K562 (cell line): ENCODE measurements at regions not wholly inside any gene's neighbourhood (a gene's known extent, or its start where the extent isn't known, plus 50 kb on each side); places are given as distances from the start of the nearest gene placed in this dataset.

Experiments
- ATAC-seq: fragments of 200-7000 bp; cut with Tn5 transposase; 3 replicates; pipeline ENCODE4 v1.9.1; 2020; ENCODE audit warnings: moderate library complexity
- BruUV-seq: library from RNA; stranded (reverse); fragments of 400-500 nt; replicated peaks from 2 replicates; lab custom pipeline; 2021; lab: Mats Ljungman, UMichigan
- CTCF ChIA-PET: fragments of 300-600 bp; formaldehyde crosslinking; extraction: SDS; loops from one replicate; lab custom pipeline; 2021; ENCODE audit warnings: low intra/inter-chr PET ratio; lab: Yijun Ruan, JAX
- POLR2A ChIA-PET: fragments of 300-600, 350-650 bp; sonication (Branson Sonifier 250); formaldehyde crosslinking; extraction: SDS; loops from one replicate; lab custom pipeline; 2021; ENCODE audit warnings: antibody characterized with exemption, inconsistent platforms; lab: Yijun Ruan, JAX
- DNase-seq, 4 experiments: peaks; one replicate each; pipeline versions ENCODE4 v3.0.0 to v3.0.0-alpha.2; 2011 to 2018; ENCODE audit warnings: low spot score in 3 of 4, mixed read lengths in 3 of 4; ENCODE audit errors: extremely low read depth in 1 of 4
- FAIRE-seq: peaks from 2 replicates; lab custom pipeline; 2011; peaks lifted over from hg19 to GRCh38; lab: Jason Lieb, UNC
- H2AFZ ChIP-seq: 2 replicates; pipeline ENCODE4 v1.6.0; 2011; ENCODE audit warnings: low read depth, low read length, control low read depth, inconsistent platforms
- H3K27ac ChIP-seq: fragments of 200-600 bp; 3 replicates; pipeline ENCODE4 v1.8.0; 2011; ENCODE audit warnings: low read depth, mild to moderate bottlenecking, control low read depth, inconsistent platforms, low read length, moderate library complexity, mixed read lengths; ENCODE audit errors: extremely low read depth
- H3K27me3 ChIP-seq, 2 experiments: fragments of 300-600 bp in 1 of 2; 2 replicates in 1 of 2; 3 replicates in 1 of 2; pipeline versions ENCODE4 v1.6.0 to v1.8.0; 2011; ENCODE audit warnings: inconsistent platforms in 2 of 2, low read length in 2 of 2, mild to moderate bottlenecking in 1 of 2, mixed read lengths in 1 of 2, moderate library complexity in 1 of 2; ENCODE audit not compliant: control insufficient read depth in 2 of 2, insufficient read depth in 2 of 2
- H3K36me3 ChIP-seq: fragments of 300-600 bp; 3 replicates; pipeline ENCODE4 v1.8.0; 2011; ENCODE audit warnings: mild to moderate bottlenecking, low read length, inconsistent platforms; ENCODE audit not compliant: control insufficient read depth, insufficient read depth
- H3K4me1 ChIP-seq, 2 experiments: fragments of 200-600 bp in 1 of 2; replicated peaks in 1 of 2; 2 replicates in 1 of 2; 3 replicates in 1 of 2; pipeline versions ENCODE4 v1.5.1 to v1.8.0; 2011; ENCODE audit warnings: inconsistent platforms in 2 of 2, low read length in 2 of 2, mild to moderate bottlenecking in 1 of 2, mixed read lengths in 1 of 2, moderate library complexity in 1 of 2; ENCODE audit not compliant: control insufficient read depth in 2 of 2, insufficient read depth in 2 of 2
- H3K4me2 ChIP-seq: 2 replicates; pipeline ENCODE4 v1.6.1; 2011; ENCODE audit warnings: low read length, control low read depth, inconsistent platforms, mixed read lengths; ENCODE audit not compliant: insufficient read depth
- H3K4me3 ChIP-seq: fragments of 200-600 bp; sonication (generic), shearing (Covaris generic); 2 replicates; pipeline ENCODE4 v1.5.1; 2016; ENCODE audit warnings: control low read depth, inconsistent platforms
- H3K79me2 ChIP-seq: fragments of 200-600 bp; 3 replicates; pipeline ENCODE4 v1.8.0; 2011; ENCODE audit warnings: low read length, inconsistent platforms; ENCODE audit not compliant: control insufficient read depth, insufficient read depth
- H3K9ac ChIP-seq, 2 experiments: 2 replicates each; pipeline versions ENCODE4 v1.6.0 to v1.6.1; 2011; ENCODE audit warnings: low read depth in 2 of 2, low read length in 2 of 2, control low read depth in 1 of 2, inconsistent platforms in 1 of 2, mild to moderate bottlenecking in 1 of 2, mixed read lengths in 1 of 2; ENCODE audit not compliant: insufficient read depth in 1 of 2
- H3K9me1 ChIP-seq: one replicate; pipeline ENCODE4 v1.6.0; 2011; ENCODE audit warnings: inconsistent platforms, mild to moderate bottlenecking, low read length, moderate library complexity; ENCODE audit not compliant: control insufficient read depth, insufficient read depth
- H3K9me3 ChIP-seq: replicated peaks from 2 replicates; pipeline ENCODE4 v1.5.1; 2011; ENCODE audit warnings: low read depth, low read length, inconsistent platforms; ENCODE audit not compliant: control insufficient read depth, insufficient read depth
- H4K20me1 ChIP-seq: replicated peaks from 2 replicates; pipeline ENCODE4 v1.6.1; 2011; ENCODE audit warnings: low read length, inconsistent platforms, mixed read lengths; ENCODE audit not compliant: control insufficient read depth, insufficient read depth
- ARID1B ChIP-seq: fragments of 450-650 bp; IDR thresholded peaks from 2 replicates; pipeline ENCODE4 v1.6.1; 2016; ENCODE audit warnings: antibody characterized with exemption, mild to moderate bottlenecking, inconsistent platforms
- COPS2 ChIP-seq: fragments of 450-650 bp; conservative IDR thresholded peaks from 2 replicates; pipeline ENCODE4 v1.6.1; 2016; ENCODE audit warnings: mild to moderate bottlenecking, moderate library complexity
- CREM ChIP-seq: IDR thresholded peaks from 2 replicates; pipeline ENCODE4 v1.6.1; 2014; ENCODE audit warnings: antibody characterized with exemption, low read depth
- ESRRB ChIP-seq: fragments of 250-450 bp; sonication (Bioruptor Pico); IDR thresholded peaks from 2 replicates; pipeline ENCODE4 v1.5.0; 2020; ENCODE audit warnings: mild to moderate bottlenecking, moderate library complexity, borderline replicate concordance
- ETV6 ChIP-seq, 3 experiments: fragments of 150-350 bp in 1 of 3; sonication (generic) in 1 of 3; formaldehyde crosslinking in 1 of 3; IDR thresholded peaks; 2 replicates each; pipeline versions ENCODE4 v1.6.1 to v1.8.0; 2014 to 2022; ENCODE audit warnings: borderline replicate concordance in 2 of 3, low read depth in 2 of 3, antibody characterized with exemption in 1 of 3, low read length in 1 of 3, mild to moderate bottlenecking in 1 of 3, missing genetic modification reagents in 1 of 3
- EZH2 ChIP-seq: IDR thresholded peaks from 2 replicates; pipeline ENCODE4 v1.6.1; 2012; ENCODE audit warnings: low read depth, mild to moderate bottlenecking, inconsistent platforms, low read length, borderline replicate concordance
- GTF2A2 ChIP-seq: IDR thresholded peaks from 2 replicates; pipeline ENCODE4 v1.6.1; 2016; ENCODE audit warnings: mild to moderate bottlenecking, missing genetic modification characterization, missing compliant biosample characterization
- ILK ChIP-seq: fragments of 450-650 bp; IDR thresholded peaks from 2 replicates; pipeline ENCODE4 v1.6.1; 2016; ENCODE audit warnings: missing genetic modification characterization, low read depth, mild to moderate bottlenecking, missing compliant biosample characterization, moderate library complexity, borderline replicate concordance
- PHB ChIP-seq: fragments of 250-450 bp; sonication (Bioruptor Pico); IDR thresholded peaks from 2 replicates; pipeline ENCODE4 v1.5.0; 2021
- SIX5 ChIP-seq, 2 experiments: IDR thresholded peaks; 2 replicates each; pipeline ENCODE4 v1.6.1; 2011; ENCODE audit warnings: low read length in 2 of 2, borderline replicate concordance in 1 of 2, low read depth in 1 of 2, mild to moderate bottlenecking in 1 of 2, moderate library complexity in 1 of 2; ENCODE audit not compliant: insufficient read depth in 1 of 2
- XRCC4 ChIP-seq: IDR thresholded peaks from one replicate; pipeline ENCODE4 v1.6.1; 2011; ENCODE audit not compliant: insufficient read depth, insufficient read length; ENCODE audit errors: extremely low read depth
- ZFP1 ChIP-seq: fragments of 450-650 bp; formaldehyde crosslinking; IDR thresholded peaks from 2 replicates; pipeline ENCODE4 v1.4.0; 2020; ENCODE audit warnings: mild to moderate bottlenecking, mixed read lengths
- ZNF764 ChIP-seq: fragments of 250-450 bp; sonication (Bioruptor Pico); IDR thresholded peaks from 2 replicates; pipeline ENCODE4 v1.4.0; 2020; ENCODE audit warnings: low read depth, mild to moderate bottlenecking, moderate library complexity
- WGBS: fragments of 100-300 bp; shearing (Covaris generic); methylation state at CpG from one replicate; pipeline ENCODE4 v1.1.6; 2016; ENCODE audit warnings: low coverage, mixed read lengths; ENCODE audit not compliant: insufficient coverage; ENCODE audit errors: missing lambda C conversion rate; 5-methylcytosine and 5-hydroxymethylcytosine counted together
- in situ Hi-C: fragments of 300-500 bp; cut with MboI; formaldehyde crosslinking; loops from 4 replicates; pipeline ENCODE4 v1.15.0; 2018; ENCODE audit warnings: inconsistent platforms, mixed read lengths
- intact Hi-C: fragments of 100-400 bp; cut with micrococcal nuclease; formaldehyde crosslinking; loops from 2 replicates; pipeline ENCODE4 v1.14.2; 2022
- TF ChIP-seq, protein P1 (sequence below): fragments of 150-350 bp; conservative IDR thresholded peaks from 2 replicates; pipeline ENCODE4 v1.6.1; 2014; ENCODE audit warnings: low read length
- TF ChIP-seq, protein P2 (sequence below): fragments of 250-450 bp; sonication (Bioruptor Pico); IDR thresholded peaks from 2 replicates; pipeline ENCODE4 v1.5.1; 2021; ENCODE audit warnings: mild to moderate bottlenecking
- TF ChIP-seq, protein P3 (sequence below): IDR thresholded peaks from 3 replicates; pipeline ENCODE4 v1.6.1; 2011; ENCODE audit warnings: borderline replicate concordance, mild to moderate bottlenecking; ENCODE audit not compliant: insufficient read length, insufficient read depth

DNA sequence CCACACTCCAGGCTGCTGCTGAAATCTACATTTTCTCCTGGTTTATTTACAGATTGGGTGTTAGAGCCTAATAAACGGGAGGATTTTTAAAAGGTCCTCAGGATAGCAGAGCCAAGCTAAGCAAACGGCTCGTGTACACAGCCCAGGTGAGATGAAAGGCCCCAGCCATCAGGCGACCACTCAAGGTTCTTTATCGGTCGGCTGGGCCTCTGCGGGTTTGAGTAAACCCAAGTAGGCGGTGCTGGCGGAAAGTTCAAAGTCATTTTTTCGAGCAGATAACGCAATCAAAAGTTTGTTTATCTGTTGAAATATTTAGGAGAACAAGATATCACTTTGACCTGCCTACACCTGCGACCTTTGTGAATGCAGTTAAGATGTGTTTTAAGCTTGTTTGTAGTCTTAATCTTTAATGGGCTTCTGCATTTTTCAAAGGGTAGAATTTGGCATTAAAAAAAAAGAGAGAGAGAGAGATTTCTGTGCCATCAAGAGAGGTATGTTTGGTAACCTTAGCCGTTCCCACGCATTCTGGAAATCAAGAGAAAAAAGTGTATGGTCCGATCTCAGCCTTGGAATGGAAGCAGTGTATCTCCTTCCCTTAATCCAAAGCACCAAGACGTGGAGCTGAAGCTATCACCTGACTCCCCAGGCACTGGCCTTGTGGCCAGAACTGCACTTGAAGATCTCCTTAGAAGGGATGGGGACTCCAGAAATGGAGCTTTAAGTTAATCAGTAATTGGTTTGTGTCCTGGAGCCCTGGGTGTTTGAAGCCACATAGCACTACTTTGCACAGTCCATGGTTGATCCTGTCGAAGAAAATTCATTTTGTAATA lies 301.7 kb upstream of the IRX5 start:
- DNase-seq = no peak
- POLR2A ChIA-PET = no interaction called here
- Histone ChIP-seq H3K9me1 (no peaks in the 10 kb centered on the region), H3K9me3 (no peaks in the 10 kb centered on the region), H3K4me2 (no peak overlapping the region), H3K4me3 (no peak overlapping the region), H3K27me3 (peaks cover 0 to 11% of the 10 kb centered on the region in 2 experiments; a peak in 2 of 5 replicates), H3K79me2 (no peaks in the 10 kb centered on the region), H4K20me1 (no peaks in the 10 kb centered on the region), H2AFZ (no peak overlapping the region), H3K27ac (no peak overlapping the region), H3K4me1 (no peaks in the 10 kb centered on the region), H3K9ac (no peak overlapping the region), H3K36me3 (no peaks in the 10 kb centered on the region)
- intact Hi-C loops (no loop called here), in situ Hi-C loops (no loop called here)
- CTCF ChIA-PET = no interaction called here
- FAIRE-seq = no peak
- ATAC-seq = no peak
- no TSS peak for BruUV-seq
- under 1% methylated on average over 16 of the region's 17 CpGs for WGBS
- TF ChIP-seq ILK = no peak
- TF ChIP-seq GTF2A2 (tag) = no peak
- no peak for TF ChIP-seq ARID1B
- TF ChIP-seq ESRRB (CRISPR knock-in tag) = no peak
- TF ChIP-seq, protein P1, sequence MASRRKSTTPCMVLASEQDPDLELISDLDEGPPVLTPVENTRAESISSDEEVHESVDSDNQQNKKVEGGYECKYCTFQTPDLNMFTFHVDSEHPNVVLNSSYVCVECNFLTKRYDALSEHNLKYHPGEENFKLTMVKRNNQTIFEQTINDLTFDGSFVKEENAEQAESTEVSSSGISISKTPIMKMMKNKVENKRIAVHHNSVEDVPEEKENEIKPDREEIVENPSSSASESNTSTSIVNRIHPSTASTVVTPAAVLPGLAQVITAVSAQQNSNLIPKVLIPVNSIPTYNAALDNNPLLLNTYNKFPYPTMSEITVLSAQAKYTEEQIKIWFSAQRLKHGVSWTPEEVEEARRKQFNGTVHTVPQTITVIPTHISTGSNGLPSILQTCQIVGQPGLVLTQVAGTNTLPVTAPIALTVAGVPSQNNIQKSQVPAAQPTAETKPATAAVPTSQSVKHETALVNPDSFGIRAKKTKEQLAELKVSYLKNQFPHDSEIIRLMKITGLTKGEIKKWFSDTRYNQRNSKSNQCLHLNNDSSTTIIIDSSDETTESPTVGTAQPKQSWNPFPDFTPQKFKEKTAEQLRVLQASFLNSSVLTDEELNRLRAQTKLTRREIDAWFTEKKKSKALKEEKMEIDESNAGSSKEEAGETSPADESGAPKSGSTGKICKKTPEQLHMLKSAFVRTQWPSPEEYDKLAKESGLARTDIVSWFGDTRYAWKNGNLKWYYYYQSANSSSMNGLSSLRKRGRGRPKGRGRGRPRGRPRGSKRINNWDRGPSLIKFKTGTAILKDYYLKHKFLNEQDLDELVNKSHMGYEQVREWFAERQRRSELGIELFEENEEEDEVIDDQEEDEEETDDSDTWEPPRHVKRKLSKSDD = no peak
- TF ChIP-seq XRCC4 = no peak
- TF ChIP-seq EZH2 = no peak
- no peak for TF ChIP-seq CREM
- TF ChIP-seq ZNF764 = no peak
- TF ChIP-seq PHB (CRISPR knock-in tag) = no peak
- TF ChIP-seq, protein P2, sequence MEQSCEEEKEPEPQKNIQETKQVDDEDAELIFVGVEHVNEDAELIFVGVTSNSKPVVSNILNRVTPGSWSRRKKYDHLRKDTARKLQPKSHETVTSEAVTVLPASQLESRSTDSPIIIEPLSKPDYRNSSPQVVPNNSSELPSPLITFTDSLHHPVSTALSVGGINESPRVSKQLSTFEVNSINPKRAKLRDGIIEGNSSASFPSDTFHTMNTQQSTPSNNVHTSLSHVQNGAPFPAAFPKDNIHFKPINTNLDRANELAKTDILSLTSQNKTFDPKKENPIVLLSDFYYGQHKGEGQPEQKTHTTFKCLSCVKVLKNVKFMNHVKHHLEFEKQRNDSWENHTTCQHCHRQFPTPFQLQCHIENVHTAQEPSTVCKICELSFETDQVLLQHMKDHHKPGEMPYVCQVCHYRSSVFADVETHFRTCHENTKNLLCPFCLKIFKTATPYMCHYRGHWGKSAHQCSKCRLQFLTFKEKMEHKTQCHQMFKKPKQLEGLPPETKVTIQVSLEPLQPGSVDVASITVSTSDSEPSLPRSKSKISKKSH (CRISPR knock-in tag) = no peak
- TF ChIP-seq ETV6 (IDR thresholded peaks at IDR 0.05; ENCODE audit: borderline replicate concordance in 1 of 2, low read depth in 2 of 2, low read length in 1 of 2) = no peak
- TF ChIP-seq ETV6 (CRISPR knock-in tag; IDR thresholded peaks at IDR 0.05; ENCODE audit: borderline replicate concordance) = no peak
- TF ChIP-seq SIX5 (IDR thresholded peaks at IDR 0.05; ENCODE audit: borderline replicate concordance in 1 of 2, insufficient read depth in 1 of 2, low read depth in 1 of 2, low read length in 2 of 2) = no peak
- TF ChIP-seq, protein P3, sequence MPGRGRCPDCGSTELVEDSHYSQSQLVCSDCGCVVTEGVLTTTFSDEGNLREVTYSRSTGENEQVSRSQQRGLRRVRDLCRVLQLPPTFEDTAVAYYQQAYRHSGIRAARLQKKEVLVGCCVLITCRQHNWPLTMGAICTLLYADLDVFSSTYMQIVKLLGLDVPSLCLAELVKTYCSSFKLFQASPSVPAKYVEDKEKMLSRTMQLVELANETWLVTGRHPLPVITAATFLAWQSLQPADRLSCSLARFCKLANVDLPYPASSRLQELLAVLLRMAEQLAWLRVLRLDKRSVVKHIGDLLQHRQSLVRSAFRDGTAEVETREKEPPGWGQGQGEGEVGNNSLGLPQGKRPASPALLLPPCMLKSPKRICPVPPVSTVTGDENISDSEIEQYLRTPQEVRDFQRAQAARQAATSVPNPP = no peak
- no peak for TF ChIP-seq ZFP1 (CRISPR knock-in tag)
- no peak for TF ChIP-seq COPS2
